Activated T-cell treated with anti-CD3 and anti-CD28 coated beads for 48 hours (primary cell): ENCODE measurements at regions not wholly inside any gene's neighbourhood (a gene's known extent, or its start where the extent isn't known, plus 50 kb on each side); places are given as distances from the start of the nearest gene placed in this dataset.
"Not testable (repeated sequence)": the region's sequence is repeated elsewhere in the genome, so short reads cannot be mapped to it uniquely, and the experiment has no call there.

Source experiments
- DNase-seq: peaks from one replicate; pipeline ENCODE4 v3.0.0-alpha.2; 2020; ENCODE audit warnings: low read depth

DNA sequence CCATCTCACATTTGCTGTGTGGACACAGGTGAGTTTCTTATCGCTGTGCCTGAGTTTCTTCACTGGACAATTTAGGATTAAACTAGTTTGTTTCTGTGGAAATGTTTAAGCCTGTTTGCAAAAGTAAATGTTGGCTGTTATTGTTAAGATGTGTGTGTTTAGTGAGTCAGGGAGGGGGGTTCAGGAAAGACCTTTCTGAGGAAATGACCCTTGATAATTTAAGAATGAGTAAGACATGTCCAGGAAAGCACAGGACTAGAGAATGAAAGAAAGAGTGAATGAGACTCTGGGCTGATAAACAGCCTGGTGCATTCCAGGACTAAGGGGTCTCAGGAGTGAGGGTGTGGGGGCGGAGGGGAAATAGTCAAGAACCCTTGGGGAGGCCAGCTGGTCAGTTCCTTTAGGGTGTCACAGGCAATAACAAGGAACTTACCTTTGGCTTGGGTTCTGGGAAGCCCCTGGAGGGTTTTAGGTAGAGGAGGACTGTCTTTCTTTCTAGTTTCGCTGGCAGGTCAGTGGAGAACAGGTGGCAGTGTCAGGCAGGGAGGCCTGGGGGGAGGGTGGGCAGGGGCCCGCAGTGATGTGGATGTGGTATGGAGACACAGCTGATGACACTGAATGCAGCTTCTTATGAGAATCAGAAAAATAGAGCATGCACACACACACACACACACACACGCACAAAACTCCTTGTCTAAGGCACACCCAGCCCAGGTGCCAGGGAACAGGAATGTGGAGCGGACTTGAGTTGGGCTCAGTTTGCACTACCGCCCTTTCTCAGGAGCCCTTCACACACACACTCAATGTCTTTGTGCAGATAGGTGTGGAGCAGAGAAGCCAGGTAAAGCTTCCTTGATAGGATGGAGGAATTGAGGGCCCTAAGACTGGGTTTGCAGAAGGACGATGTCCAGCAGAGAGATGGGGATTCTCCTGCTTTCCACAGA is 1005.5 kb downstream of the VRK1 start:
- no peak for DNase-seq

DNA sequence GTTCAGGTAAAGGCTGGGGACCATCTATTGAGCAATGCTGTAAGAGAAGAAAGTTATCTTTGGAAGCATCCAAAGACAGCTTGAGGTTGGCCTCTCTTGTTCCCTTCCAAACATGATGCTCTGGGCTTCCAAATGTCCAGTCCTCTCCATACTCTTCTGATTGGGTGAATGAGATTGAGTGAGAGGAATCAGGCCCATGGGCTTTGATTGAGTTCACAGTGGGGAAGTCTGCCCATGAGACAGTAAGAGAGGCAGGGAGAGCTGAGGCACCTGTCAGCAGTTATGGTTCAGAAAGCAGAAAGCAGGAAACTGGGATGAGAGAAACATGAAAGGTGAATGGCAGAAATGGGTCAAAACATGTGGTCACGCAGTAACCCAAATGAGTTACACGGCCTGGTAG is 1006.9 kb downstream of the VRK1 start:
- no peak for DNase-seq

DNA sequence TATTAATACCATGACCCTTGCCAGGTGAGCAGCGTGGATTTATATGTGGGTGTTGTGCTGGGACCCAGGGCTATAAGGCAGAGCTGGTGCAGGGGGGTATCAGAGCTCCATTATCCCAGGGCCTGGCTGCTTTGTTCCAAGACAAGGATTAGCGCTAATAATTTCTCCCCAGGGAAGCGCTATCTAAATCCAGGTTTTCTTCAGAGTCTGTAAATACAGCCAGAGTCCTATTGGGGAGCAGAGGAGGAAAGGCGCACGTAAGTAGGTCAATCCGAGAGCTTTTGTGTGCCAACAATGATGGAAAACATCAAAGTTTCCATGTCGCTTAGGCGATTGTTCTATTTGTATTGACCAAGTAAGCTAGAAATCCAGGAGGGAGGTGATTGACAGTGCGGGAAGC is 1009.7 kb downstream of the VRK1 start:
- DNase-seq, result no peak

DNA sequence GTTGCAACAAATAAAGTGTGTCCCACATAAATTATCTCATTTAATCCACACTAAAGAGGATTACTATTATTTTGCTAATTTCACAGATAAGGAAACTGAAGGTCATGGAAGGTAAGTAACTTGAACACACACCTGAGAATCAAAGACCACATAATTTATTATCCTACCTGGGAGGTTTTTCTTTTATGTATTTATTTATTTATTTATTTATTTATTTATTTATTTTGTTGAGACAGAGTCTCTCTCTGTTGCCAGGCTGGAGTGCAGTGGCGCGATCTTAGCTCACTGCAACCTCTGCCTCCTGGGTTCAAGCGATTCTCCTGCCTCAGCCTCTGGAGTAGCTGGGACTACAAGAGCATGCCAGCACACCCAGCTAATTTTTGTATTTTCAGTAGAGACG is 1011.4 kb downstream of the VRK1 start:
- DNase-seq, result not testable (repeated sequence)

DNA sequence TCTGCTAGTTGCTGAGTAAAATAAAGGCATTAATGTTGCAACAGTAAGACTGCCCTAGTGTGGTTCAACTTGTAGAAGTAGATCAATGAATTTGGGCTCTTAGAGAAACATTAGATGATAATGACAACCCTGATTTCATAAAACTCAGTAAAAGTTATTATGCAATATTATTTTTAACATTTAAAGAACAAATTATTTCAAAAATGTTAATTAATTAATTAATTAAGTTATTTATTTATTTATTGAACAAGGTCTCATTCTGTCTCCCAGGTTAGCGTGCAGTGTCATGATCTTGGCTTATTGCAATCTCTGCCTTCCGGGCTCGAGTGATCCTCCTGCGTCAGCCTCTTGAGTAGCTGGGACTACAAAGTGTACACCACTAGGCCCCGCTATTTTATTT is 1016.4 kb downstream of the VRK1 start:
- DNase-seq, result no peak

DNA sequence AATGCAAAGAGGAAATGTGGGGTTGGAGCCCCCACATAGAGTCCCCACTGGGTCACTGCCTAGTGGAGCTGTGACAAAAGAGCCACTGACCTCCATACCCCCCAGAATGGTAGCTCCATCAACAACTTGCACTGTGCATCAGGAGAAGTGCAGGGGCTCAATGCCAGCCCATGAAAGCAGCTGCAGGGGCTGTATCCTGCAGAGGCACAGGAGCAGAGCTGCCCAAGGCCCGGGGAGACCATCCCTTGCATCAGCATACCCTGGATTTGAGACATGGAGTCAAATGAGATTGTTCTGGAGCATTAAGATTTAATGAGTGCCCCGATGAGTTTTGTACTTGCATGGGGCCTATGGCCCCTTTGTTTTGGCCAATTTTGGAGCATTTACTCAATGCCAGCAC is 1023.6 kb downstream of the VRK1 start:
- no peak for DNase-seq

DNA sequence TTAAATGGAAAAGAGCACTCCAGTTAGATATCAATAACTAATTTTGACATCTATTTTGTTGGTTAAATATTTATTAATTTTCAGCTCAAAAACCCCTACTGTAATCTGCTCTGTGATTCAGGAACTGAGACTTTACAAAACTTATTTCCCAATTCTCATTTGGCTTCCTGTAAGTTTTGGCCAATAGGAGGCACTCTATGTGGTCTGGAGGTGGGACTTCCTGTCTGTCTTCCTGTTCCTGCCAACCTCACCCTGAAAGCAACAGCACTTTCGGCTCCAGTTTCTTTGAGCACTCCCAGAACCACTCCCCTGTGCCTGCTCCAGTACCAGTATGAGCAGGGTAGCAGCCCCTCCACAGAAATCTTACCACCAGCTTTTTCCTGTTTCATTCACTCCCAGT is 1027.0 kb downstream of the VRK1 start:
- DNase-seq, result no peak

DNA sequence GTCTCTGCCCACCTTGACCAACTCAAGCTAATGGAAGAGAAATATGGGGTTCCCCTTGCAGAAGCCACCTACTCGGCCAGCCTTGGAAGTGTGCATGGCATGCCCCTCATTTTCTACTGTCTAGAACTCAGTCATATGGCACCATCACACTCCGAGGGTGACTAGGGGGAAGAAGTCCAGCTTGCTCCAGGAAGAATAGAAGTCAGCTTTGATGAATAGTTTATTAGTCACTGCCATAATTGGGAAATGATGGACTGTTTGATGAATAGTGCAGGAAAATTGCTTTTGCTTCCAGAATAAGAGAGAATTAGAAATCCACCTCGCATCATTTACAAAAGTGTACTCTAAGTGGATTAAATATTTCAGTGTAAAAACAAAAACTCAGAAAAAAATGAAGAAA is 1030.6 kb downstream of the VRK1 start:
- DNase-seq, result no peak

DNA sequence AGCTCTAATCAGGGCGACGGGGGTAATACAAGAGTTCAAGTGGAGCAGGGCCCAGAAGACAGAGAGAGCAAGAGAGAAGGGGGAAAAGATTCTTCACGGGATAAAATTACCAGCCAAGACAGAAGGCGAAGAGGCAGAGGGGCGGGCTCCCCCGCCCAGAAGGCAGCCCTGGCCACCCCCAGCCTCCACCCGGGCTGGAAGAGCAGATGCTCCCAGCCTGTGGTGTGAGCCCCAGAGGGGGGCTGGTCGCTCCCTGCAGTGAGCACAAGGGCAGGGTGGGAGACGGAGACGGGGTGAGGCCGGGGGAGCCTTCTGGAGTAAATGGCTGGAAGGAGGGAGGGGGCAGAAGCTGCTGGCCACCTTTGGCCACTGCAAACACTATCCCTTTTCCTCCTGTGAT is 1035.6 kb downstream of the VRK1 start:
- no peak for DNase-seq

DNA sequence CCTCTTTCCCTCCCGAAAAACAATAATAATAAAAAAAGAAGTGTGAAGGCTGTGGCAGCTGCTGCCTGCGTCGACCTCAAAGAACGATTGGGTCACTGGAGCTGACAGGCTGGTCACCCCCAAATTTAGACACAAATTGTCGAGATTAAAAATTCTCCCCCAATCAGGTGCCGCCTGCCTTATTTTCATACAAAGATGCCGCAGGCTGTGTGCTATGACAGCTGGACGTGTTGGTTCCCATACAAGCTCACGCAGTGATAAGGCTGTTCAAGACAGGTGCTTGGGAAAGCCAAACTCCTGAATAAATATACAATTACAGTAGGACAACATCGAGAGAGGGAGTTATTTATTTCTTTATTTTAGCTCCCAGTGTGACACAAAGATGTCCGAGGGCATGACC is 1041.8 kb downstream of the VRK1 start:
- no peak for DNase-seq

DNA sequence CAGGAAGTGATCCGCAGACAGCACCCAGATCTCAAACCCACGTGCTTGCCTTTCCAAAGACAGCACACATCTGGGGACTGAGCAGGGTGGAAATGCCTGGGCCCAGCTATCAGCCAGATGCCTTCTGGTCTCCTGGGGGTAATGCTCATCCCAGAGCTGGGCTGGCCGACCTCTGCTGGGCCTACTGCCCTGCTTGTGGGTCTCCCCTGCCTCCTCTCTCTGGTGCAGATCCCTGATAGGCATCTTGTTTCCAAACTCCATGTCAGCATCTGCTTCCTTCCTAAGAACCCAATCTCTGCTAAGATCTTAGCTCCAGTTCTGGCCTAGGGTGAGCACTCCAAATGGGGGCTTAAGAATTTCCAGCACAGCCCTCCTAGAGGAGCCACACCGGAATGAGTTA is 1043.0 kb downstream of the VRK1 start:
- no peak for DNase-seq

DNA sequence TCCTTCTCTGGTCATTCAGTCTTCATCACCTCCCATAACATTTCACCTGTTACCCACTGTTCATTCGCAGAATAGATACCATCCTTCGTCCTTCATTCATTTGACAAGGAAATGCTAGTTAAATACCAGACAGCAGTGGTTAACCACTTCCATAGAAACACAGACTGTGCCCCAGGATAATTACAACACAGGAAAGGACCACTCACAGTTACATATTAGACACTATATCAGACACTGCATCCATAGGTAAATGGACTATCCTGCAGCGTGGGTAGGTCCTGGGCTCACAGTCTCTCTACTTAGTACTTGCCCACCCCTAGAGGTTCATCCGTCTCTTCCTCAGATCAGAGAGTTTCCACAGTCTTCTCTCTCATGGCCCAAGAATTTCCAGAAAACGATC is 1044.6 kb downstream of the VRK1 start:
- DNase-seq, result no peak

DNA sequence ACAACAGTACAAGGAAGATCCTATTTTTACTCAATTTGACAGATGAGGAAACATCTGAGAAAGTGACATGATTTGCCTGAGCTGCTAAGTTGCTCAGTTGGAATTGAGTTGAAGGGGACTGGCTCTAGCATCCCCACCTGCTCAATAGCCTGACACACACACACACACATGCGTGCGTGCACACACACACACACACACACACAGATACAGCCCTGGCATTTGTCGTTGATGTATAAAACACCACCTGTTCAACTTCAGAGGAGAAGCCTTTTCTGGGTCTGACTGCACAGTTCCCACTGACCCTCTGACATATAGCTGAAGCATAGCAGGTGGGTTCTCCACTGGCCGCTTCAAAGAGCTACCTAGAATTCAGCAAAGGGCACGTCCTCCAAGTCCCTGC is 1045.9 kb downstream of the VRK1 start:
- no peak for DNase-seq

DNA sequence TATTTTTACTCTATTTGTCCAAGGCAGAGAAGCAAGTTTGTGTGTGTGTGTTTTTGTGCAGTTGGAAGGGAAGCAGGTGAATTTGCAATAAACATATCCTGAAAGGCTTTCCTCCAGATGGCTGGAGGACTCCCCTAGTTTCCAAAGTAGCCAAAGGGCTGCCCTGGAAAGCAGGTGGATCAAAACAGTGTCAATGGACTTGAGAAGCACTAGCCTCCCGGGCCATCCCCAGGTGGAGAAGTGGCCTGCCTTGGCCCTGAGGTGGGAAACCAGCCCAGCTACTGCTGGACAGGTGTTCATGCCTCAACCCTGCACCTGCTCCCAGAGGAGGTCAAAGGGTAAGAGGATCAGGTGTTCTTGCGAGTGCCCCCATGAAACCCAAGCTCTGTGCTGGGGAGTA is 1046.9 kb downstream of the VRK1 start:
- DNase-seq, result no peak

DNA sequence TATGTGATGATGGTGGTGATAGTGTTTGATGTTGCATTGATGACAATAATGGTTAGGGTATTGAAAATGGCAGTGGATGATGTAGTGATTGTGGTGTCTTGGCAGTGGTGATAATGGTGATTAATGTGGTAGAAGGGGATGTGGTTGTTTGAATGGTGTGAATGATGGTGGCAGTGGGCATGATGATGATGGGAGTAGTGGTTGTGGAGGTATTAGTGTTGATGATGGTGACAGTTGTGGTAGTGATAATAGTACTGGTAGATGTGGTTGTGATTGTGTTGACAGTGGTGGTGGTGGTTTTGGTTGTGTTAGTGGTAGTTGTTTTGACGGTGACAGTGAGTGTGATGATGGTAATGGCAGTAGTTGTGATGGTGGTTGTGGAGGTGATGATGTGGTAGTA is 1049.0 kb downstream of the VRK1 start:
- DNase-seq, result peak; percentile 15

DNA sequence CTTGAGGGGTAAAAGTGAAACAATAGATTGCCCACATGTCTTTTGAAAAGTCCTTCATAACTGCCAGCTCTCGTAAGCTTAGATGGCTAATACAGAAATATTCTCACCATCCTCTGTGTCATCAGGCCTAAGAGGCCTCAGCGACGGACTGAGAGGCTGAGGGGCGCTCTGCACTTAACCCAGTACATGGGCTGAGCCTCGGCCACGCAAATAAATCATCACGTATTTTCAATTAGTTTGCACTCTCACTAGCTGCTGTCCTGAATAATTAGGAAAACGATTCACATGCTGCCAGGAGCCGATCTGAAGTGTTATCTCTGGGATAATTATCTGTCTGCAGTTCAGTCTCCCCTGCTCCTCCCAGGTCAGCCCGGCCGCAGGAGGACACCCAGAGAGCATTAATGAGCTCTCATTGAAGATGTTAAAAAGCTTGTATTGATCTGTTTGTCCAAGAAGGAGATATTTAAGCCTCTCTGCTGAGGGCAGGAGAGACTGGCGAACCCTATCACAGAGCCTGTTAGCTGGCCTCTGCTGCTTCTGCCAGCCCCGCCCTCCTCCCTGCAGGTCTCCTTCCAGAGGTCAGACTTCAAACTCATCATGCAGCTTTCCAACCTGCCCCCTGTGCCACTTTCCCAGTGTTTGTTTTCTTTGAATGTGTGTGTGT is 1051.3 kb downstream of the VRK1 start:
- no peak for DNase-seq

DNA sequence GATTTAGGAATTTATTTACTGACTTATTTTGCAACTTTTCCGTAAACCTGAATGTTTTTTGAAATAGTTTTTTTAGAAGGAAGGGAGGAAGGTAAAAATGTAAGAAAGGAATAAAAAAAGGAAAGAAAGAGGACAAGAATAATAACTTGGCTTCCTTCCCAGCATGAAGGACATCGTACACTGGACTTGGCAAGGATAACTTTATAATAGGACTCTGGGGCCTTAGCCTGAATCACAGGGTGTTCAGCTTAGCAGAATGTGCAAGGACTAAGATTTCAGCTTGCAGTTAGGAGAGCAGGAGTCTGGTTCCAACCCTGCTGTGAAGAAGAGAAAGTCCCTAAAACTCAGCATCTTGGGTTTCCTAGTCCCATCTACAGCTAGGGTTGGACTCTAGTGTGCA is 1053.3 kb downstream of the VRK1 start:
- no peak for DNase-seq

DNA sequence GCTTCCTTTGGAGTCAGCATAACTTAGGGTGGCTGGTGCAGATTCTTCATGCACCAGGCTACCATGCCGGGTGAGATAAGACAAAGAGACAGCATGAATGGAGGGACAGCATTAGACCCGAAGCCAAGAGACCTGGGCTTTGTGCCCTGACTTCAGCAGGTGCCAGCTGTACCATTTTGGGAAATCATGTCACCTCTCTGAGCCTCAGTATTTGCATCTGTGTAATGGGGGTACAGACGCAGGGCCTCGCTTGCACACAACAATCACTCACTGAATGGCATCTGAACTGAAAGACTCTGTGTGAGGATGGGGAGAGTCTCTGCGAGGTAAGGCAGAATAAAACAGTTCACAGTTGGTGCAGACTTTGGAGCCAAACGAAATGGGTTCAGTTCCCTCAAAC is 1053.7 kb downstream of the VRK1 start:
- DNase-seq, result no peak

DNA sequence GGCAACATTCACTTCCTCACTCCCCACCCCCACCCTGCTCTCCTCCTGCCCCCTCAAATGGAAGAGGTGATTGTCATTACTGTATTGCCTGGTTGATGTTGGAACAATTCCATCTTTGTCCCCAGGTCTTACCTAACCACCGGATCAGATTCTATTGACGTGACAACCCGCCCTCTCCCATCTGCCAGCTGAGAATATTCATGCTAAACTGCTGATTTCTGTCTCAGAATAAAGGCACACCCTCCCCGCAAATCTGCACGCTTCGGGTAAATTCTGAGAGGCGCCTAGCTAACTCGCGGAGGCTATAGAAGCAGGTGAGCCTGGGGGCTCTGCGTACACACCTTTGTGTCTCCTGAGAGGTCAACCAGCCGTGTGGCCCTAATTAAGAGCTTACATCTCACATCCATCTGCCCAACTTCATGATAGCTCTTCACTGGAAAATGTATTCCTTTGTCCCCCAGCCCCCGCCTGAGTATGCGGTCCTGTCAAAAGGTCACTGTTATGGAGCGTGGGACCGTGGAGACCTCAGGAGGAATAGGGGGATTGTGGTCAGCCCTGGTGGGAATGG is 1054.3 kb downstream of the VRK1 start:
- no peak for DNase-seq

DNA sequence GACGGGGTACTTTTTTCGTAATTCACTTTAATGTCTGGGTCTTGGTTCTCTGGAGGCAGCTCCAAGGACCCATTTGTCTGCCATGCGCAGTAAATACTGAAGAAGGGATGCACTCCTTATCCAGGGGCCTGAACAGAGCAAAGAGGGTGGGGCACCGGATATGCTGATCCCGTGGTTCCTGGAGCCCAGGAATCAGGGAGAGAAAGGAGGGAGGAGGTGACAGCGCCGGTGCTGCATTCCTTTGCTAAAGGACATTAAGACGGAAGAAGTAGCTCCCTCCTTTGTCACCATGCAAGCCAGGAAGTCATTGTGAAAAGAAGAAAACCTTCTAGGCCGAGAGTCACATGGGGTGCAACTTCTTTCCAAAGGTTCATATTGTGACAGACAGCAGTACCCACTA is 1057.7 kb downstream of the VRK1 start:
- DNase-seq, result no peak

DNA sequence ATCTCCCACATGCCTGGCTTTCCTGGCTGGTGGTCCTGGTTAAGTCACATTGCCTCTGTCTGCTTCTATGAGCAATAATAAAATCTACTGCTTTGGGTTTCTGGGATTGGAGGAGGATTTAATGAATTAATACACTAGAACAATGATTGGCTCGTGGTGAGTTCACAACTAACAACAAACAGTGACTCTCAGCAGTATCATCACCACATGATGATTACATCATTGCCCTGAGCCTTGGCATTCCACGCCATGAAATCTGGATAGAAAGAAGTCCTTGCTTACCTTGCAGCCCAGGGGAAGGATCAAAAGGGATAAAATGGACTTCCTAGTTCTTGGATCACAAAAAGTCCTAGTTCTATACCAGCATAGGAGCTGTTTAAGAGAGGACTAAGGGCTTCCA is 1069.0 kb downstream of the VRK1 start:
- no peak for DNase-seq

DNA sequence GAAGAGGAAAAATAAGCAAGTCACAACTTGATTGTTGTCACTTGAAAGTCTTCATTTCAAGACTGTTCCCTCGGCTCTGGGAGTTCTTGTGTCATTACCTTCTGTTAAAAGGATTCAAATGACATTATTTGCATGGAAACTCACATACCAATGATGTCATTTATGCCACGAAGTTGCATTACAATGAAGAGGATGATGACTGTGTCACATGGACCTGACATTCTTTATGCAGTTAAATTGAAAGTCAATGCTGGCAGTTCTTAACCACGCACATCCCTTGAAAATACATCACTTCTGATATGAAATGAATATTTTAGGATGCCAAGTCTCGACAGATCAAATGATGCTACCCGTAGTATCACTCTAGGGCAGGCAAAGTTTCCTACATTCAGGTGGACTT is 1069.5 kb downstream of the VRK1 start:
- no peak for DNase-seq

DNA sequence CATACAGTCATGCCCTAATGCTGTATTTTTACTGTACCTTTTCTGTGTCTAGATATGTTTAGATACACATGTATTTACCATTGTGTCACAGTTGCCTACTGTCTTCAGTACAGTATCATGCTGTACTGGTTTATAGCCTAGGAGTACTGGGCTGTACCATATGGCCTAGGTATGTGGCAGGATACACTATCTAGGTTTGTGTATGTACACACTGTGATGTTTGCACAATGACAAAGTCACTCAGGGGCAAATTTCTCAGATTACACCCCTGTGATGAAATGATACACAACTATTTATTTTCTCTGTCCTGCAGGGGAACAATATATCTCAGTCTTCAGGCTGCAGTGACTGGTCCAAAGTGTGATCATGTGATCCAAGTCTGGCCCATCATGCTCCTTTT is 1076.1 kb downstream of the VRK1 start:
- no peak for DNase-seq
